ENCODE measurements at regions not wholly inside any gene's neighbourhood (a gene's known extent, or its start where the extent isn't known, plus 50 kb on each side); places are given as distances from the start of the nearest gene placed in this dataset.

DNA sequence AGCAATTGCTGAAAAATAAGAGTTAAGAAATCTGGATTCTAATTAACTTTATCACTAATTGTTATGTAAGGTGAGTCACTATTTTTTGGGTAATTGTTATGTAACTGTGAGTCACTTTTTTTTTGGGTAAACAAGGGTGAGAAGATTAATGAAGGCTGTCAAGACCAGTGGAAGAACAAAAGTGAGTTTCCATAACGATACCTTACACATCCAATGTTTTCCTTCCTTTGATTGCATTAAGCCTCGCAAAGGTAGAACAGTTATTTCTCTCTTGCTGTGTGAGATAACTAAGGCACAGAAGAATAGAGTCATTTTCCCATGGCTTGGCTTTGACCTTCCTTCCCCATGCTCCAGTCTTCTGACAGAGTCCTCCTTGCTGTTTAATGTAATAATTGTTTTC is 374.7 kb downstream of the DDX10 start:
- TF ChIP-seq, protein P1, sequence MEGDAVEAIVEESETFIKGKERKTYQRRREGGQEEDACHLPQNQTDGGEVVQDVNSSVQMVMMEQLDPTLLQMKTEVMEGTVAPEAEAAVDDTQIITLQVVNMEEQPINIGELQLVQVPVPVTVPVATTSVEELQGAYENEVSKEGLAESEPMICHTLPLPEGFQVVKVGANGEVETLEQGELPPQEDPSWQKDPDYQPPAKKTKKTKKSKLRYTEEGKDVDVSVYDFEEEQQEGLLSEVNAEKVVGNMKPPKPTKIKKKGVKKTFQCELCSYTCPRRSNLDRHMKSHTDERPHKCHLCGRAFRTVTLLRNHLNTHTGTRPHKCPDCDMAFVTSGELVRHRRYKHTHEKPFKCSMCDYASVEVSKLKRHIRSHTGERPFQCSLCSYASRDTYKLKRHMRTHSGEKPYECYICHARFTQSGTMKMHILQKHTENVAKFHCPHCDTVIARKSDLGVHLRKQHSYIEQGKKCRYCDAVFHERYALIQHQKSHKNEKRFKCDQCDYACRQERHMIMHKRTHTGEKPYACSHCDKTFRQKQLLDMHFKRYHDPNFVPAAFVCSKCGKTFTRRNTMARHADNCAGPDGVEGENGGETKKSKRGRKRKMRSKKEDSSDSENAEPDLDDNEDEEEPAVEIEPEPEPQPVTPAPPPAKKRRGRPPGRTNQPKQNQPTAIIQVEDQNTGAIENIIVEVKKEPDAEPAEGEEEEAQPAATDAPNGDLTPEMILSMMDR (IDR thresholded peaks at IDR 0.05; ENCODE audit: insufficient read depth, low read depth, low read length), result no peak
- H3K4me3 ChIP-seq (ENCODE audit: low read depth, low read length), result no peak overlapping the region
- no peak for DNase-seq (ENCODE audit: low read depth)

DNA sequence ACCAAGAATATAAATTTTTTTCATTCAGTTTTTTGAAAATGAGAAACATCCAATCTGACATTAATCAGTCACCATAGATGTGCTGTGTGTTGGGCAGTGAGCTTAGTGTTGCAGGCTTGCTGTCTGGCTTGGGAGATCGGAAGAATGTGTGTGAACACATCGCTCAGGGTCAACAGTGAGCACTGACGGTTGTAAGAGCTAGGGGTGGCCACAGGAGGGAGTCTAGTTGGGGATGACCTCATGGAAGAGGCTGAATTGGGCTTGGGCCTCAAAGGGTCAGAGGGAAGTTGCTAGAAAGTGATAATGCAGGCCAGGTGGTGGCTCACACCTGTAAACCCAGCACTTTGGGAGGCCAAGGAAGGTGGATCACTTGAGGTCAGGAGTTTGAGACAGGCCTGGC is 375.4 kb downstream of the DDX10 start:
- TF ChIP-seq, protein P1 (IDR thresholded peaks at IDR 0.05; ENCODE audit: insufficient read depth, low read depth, low read length), result peak; percentile 25
- no peak for DNase-seq (ENCODE audit: low read depth)

DNA sequence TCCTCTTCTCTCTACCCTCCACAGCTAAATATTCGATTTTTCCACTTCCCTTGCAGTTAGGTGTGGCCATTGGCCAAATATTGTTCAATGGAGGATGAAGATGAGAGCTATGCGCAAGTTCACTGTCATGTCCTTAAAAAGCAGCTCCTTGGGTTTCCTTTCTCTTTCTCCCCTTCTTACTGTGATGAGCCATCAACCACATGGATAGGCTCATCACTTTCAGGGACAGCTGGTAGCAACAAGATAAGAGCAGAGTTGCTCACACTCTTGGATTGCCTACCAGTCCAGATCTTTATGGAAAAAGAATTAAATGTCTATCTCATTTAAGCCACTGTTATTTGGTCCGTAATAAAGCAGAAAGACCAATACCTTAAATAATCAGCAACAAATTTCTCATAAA is 377.0 kb downstream of the DDX10 start:
- no peak overlapping the region for H3K4me3 ChIP-seq (ENCODE audit: low read depth, low read length)
- TF ChIP-seq, protein P1 (IDR thresholded peaks at IDR 0.05; ENCODE audit: insufficient read depth, low read depth, low read length), result no peak
- no peak for DNase-seq (ENCODE audit: low read depth)

More for the DNA sequence above, 375.4 kb downstream of the DDX10 start:
- H3K4me3 ChIP-seq (ENCODE audit: low read depth, low read length), result no peak overlapping the region

DNA sequence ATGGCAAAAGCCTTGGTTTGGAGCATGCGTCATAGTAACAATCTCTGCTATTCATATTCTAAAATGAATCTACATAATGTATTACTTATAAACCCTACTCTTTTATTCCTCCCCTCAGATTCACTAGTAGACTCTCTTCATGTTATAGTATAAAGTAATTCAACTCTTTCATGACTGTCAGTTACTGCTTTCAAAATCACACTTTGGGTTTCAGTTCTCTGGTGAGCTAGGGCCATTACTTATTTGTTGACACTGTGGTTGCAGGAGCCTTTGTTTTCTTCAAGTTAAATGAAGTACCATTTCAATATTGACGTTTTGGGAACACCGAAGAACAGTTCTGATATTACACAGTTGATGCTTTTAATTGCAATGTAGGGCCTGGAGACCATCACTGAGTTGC is 378.4 kb downstream of the DDX10 start:
- H3K4me3 ChIP-seq (ENCODE audit: low read depth, low read length), result no peak overlapping the region
- TF ChIP-seq, protein P1 (IDR thresholded peaks at IDR 0.05; ENCODE audit: insufficient read depth, low read depth, low read length), result no peak
- DNase-seq (ENCODE audit: low read depth), result no peak

DNA sequence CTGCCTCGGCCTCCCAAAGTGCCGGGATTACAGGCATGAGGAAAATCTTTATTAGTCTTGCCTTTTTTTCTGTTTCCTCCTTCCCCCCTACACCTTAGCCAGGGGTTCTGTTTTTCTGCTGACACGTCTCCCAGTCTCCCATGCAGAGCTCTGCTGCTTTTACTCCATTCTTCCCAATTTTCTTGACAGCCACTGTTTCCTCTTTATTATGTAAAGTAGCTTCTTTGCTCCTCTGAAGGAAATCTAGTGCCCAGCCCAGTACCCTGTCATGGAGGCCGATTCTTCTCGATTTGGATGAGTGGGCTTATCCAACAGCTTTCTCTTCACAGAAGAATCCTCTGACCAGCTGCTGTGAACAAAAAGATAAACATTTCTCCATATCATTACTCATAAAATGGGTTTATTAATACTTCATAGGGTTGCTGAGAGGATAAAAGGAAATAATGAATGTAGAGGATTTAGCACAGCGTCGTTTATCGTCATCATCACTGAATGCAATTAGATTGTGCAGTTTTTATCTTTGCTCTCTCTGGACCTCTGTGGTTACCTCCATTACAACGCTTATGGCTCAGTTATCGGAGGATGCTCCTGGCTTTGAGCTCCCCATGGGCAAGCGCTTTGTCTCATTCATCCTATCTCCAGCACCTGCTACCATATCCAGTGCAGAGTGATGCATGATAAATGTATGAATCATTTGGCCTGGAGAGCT is 375.6 kb upstream of the C11orf87 start:
- TF ChIP-seq, protein P1 (IDR thresholded peaks at IDR 0.05; ENCODE audit: insufficient read depth, low read depth, low read length), result no peak
- DNase-seq (ENCODE audit: low read depth), result no peak

DNA sequence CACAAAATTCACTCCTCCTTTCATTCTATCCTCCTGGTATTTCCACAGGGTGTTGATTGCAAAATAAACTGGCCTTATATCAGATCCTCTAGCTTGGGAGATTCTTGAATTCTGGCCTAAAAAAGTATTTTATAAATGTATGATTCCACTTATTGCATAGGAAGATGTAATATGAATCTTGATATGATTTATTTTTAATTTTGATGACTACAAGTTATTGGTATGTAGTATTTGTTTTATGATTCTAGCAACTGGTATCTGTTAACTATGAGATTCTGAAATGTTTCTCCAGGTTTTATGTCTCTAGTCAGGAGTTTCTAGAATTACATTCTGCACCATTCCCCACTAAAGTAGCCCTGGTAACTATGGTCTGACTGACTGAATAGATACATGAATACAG is 373.9 kb upstream of the C11orf87 start:
- TF ChIP-seq, protein P1 (IDR thresholded peaks at IDR 0.05; ENCODE audit: insufficient read depth, low read depth, low read length), result no peak
- DNase-seq (ENCODE audit: low read depth), result no peak
- no peak overlapping the region for H3K4me3 ChIP-seq (ENCODE audit: low read depth, low read length)

More for the DNA sequence above, 375.6 kb upstream of the C11orf87 start:
- H3K4me3 ChIP-seq (ENCODE audit: low read depth, low read length), result no peak overlapping the region

DNA sequence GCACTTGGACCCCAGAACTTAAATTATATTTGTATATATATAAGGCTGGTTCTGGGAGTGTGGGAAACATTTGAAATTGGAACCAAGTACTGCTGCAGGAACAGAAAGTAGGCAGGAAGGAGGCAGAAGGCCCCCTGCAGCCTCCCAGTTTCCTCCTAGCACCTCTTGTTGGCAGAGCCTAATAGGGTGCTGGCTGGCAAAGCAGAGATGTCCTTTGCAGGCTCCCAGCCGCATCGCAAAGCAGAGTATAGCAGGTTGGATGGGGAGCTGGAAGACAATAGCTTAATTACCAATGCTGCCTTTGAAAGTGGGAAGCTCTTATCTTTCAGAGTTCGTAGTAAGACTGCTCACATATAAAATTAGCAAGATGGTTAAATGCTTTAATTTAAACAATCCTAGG is 370.8 kb upstream of the C11orf87 start:
- H3K4me3 ChIP-seq (ENCODE audit: low read depth, low read length), result no peak overlapping the region
- TF ChIP-seq, protein P1 (IDR thresholded peaks at IDR 0.05; ENCODE audit: insufficient read depth, low read depth, low read length), result no peak

More for the DNA sequence above, 370.8 kb upstream of the C11orf87 start:
- DNase-seq (ENCODE audit: low read depth), result no peak
